ENCODE measurements at regions not wholly inside any gene's neighbourhood (a gene's known extent, or its start where the extent isn't known, plus 50 kb on each side); places are given as distances from the start of the nearest gene placed in this dataset.

GRCh38 chr10:113266147-113266546, 286.7 kb upstream of the HABP2 start:
- TF ChIP-seq SIN3A (IDR thresholded peaks at IDR 0.05; ENCODE audit: borderline replicate concordance, low read depth, low read length) (no peak), YY1 (IDR thresholded peaks at IDR 0.05; ENCODE audit: low read depth) (no peak), TEAD4 (IDR thresholded peaks at IDR 0.05; ENCODE audit: borderline replicate concordance, insufficient read depth) (no peak), SMC3 (IDR thresholded peaks at IDR 0.05; ENCODE audit: low read depth, low read length) (no peak), RAD21 (IDR thresholded peaks at IDR 0.05; ENCODE audit: low read length) (no peak), GATA2 (CRISPR knock-in tag; IDR thresholded peaks at IDR 0.05) (no peak), EZH2phosphoT487 (IDR thresholded peaks at IDR 0.05; ENCODE audit: borderline replicate concordance, low read depth) (no peak), NFIC (IDR thresholded peaks at IDR 0.05; ENCODE audit: borderline replicate concordance) (no peak), POLR2AphosphoS5 (IDR thresholded peaks at IDR 0.05; ENCODE audit: low read depth, low read length) (no peak), EP300 (IDR thresholded peaks at IDR 0.05; ENCODE audit: borderline replicate concordance in 1 of 2, low read depth in 1 of 2, low read length in 1 of 2) (no peak), MXI1 (IDR thresholded peaks at IDR 0.05; ENCODE audit: low read depth, low read length) (no peak)
- TF ChIP-seq, protein P1, sequence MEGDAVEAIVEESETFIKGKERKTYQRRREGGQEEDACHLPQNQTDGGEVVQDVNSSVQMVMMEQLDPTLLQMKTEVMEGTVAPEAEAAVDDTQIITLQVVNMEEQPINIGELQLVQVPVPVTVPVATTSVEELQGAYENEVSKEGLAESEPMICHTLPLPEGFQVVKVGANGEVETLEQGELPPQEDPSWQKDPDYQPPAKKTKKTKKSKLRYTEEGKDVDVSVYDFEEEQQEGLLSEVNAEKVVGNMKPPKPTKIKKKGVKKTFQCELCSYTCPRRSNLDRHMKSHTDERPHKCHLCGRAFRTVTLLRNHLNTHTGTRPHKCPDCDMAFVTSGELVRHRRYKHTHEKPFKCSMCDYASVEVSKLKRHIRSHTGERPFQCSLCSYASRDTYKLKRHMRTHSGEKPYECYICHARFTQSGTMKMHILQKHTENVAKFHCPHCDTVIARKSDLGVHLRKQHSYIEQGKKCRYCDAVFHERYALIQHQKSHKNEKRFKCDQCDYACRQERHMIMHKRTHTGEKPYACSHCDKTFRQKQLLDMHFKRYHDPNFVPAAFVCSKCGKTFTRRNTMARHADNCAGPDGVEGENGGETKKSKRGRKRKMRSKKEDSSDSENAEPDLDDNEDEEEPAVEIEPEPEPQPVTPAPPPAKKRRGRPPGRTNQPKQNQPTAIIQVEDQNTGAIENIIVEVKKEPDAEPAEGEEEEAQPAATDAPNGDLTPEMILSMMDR (IDR thresholded peaks at IDR 0.05) = no peak
- TF ChIP-seq, protein P2, sequence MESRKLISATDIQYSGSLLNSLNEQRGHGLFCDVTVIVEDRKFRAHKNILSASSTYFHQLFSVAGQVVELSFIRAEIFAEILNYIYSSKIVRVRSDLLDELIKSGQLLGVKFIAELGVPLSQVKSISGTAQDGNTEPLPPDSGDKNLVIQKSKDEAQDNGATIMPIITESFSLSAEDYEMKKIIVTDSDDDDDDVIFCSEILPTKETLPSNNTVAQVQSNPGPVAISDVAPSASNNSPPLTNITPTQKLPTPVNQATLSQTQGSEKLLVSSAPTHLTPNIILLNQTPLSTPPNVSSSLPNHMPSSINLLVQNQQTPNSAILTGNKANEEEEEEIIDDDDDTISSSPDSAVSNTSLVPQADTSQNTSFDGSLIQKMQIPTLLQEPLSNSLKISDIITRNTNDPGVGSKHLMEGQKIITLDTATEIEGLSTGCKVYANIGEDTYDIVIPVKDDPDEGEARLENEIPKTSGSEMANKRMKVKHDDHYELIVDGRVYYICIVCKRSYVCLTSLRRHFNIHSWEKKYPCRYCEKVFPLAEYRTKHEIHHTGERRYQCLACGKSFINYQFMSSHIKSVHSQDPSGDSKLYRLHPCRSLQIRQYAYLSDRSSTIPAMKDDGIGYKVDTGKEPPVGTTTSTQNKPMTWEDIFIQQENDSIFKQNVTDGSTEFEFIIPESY (IDR thresholded peaks at IDR 0.05; ENCODE audit: borderline replicate concordance, low read depth) = no peak
- TF ChIP-seq, protein P3, sequence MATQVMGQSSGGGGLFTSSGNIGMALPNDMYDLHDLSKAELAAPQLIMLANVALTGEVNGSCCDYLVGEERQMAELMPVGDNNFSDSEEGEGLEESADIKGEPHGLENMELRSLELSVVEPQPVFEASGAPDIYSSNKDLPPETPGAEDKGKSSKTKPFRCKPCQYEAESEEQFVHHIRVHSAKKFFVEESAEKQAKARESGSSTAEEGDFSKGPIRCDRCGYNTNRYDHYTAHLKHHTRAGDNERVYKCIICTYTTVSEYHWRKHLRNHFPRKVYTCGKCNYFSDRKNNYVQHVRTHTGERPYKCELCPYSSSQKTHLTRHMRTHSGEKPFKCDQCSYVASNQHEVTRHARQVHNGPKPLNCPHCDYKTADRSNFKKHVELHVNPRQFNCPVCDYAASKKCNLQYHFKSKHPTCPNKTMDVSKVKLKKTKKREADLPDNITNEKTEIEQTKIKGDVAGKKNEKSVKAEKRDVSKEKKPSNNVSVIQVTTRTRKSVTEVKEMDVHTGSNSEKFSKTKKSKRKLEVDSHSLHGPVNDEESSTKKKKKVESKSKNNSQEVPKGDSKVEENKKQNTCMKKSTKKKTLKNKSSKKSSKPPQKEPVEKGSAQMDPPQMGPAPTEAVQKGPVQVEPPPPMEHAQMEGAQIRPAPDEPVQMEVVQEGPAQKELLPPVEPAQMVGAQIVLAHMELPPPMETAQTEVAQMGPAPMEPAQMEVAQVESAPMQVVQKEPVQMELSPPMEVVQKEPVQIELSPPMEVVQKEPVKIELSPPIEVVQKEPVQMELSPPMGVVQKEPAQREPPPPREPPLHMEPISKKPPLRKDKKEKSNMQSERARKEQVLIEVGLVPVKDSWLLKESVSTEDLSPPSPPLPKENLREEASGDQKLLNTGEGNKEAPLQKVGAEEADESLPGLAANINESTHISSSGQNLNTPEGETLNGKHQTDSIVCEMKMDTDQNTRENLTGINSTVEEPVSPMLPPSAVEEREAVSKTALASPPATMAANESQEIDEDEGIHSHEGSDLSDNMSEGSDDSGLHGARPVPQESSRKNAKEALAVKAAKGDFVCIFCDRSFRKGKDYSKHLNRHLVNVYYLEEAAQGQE (IDR thresholded peaks at IDR 0.05; ENCODE audit: low read depth, low read length) = no peak
